BJ (cell line): ENCODE measurements at regions not wholly inside any gene's neighbourhood (a gene's known extent, or its start where the extent isn't known, plus 50 kb on each side); places are given as distances from the start of the nearest gene placed in this dataset.

Source experiments
- CTCF ChIA-PET: fragments of 350-600 bp; formaldehyde crosslinking; extraction: SDS; loops from one replicate; lab custom pipeline; 2021; ENCODE audit warnings: antibody characterized with exemption, inconsistent platforms; lab: Yijun Ruan, JAX
- POLR2A ChIA-PET: fragments of 300-600 bp; sonication (Branson Sonifier 250); formaldehyde crosslinking; extraction: SDS; loops from one replicate; lab custom pipeline; 2021; ENCODE audit warnings: antibody characterized with exemption; lab: Charles Lee
- DNase-seq: peaks from one replicate; pipeline ENCODE4 v3.0.0-alpha.2; 2011; ENCODE audit warnings: low read depth
- H3K27me3 ChIP-seq: 2 replicates; pipeline ENCODE4 v1.6.0; 2011; ENCODE audit warnings: low read length; ENCODE audit not compliant: control insufficient read depth, insufficient read depth
- H3K36me3 ChIP-seq: 2 replicates; pipeline ENCODE4 v1.5.1; 2011; ENCODE audit warnings: low read length; ENCODE audit not compliant: control insufficient read depth, insufficient read depth
- H3K4me3 ChIP-seq: 2 replicates; pipeline ENCODE4 v1.5.1; 2011; ENCODE audit warnings: low read depth, mild to moderate bottlenecking, control low read depth, low read length
- TF ChIP-seq, protein P1 (sequence below): IDR thresholded peaks from 2 replicates; pipeline ENCODE4 v1.5.1; 2011; ENCODE audit warnings: low read depth, mild to moderate bottlenecking, control low read depth, inconsistent platforms, low read length, moderate library complexity; ENCODE audit not compliant: insufficient read depth

- no peaks in the 10 kb centered on the region for H3K27me3 ChIP-seq
- no peak overlapping the region for H3K4me3 ChIP-seq
- ChIA-PET CTCF (no interaction called here), POLR2A (no interaction called here)
- DNase-seq: no peak
- TF ChIP-seq, protein P1, sequence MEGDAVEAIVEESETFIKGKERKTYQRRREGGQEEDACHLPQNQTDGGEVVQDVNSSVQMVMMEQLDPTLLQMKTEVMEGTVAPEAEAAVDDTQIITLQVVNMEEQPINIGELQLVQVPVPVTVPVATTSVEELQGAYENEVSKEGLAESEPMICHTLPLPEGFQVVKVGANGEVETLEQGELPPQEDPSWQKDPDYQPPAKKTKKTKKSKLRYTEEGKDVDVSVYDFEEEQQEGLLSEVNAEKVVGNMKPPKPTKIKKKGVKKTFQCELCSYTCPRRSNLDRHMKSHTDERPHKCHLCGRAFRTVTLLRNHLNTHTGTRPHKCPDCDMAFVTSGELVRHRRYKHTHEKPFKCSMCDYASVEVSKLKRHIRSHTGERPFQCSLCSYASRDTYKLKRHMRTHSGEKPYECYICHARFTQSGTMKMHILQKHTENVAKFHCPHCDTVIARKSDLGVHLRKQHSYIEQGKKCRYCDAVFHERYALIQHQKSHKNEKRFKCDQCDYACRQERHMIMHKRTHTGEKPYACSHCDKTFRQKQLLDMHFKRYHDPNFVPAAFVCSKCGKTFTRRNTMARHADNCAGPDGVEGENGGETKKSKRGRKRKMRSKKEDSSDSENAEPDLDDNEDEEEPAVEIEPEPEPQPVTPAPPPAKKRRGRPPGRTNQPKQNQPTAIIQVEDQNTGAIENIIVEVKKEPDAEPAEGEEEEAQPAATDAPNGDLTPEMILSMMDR: no peak
- H3K36me3 ChIP-seq: no peaks in the 10 kb centered on the region
These were observed 934.4 kb upstream of the LRRN3 start for GRCh38 chr7:110156511-110156910.

- Histone ChIP-seq H3K4me3 (no peak overlapping the region), H3K27me3 (no peaks in the 10 kb centered on the region), H3K36me3 (no peaks in the 10 kb centered on the region)
- POLR2A ChIA-PET: no interaction called here
- CTCF ChIA-PET: no interaction called here
- no peak for DNase-seq
- TF ChIP-seq, protein P1: no peak
These were observed 933.1 kb upstream of the LRRN3 start for GRCh38 chr7:110157631-110158362.

GRCh38 chr7:110168010-110168409, 922.9 kb upstream of the LRRN3 start:
- no peak for DNase-seq
- no peak overlapping the region for H3K4me3 ChIP-seq
- no peaks in the 10 kb centered on the region for H3K36me3 ChIP-seq
- POLR2A ChIA-PET: no interaction called here
- H3K27me3 ChIP-seq: no peaks in the 10 kb centered on the region
- CTCF ChIA-PET: no interaction called here
- TF ChIP-seq, protein P1: no peak

DNA sequence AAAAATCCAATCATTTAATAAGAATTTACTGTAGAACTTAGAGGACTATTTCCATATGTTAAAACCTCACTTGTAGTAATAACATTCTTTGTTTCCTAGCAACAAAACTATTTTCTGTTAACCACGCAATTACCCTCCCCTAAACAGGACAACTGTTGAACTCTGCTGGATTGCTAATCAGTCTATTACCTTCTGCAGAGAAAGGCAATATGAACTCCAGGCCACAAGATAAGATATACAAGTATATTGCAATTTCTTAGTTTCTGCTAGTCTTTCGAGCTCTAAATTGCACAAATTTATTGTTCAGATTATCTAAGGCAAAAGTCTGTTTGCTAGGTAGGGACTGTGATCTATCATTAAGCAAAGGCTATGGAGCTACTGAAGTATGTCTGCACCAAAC, 920.1 kb upstream of the LRRN3 start:
- ChIA-PET POLR2A (no interaction called here), CTCF (no interaction called here)
- Histone ChIP-seq H3K4me3 (no peak overlapping the region), H3K36me3 (no peaks in the 10 kb centered on the region), H3K27me3 (no peaks in the 10 kb centered on the region)
- TF ChIP-seq, protein P1: no peak
- peak; percentile 3 for DNase-seq

- CTCF ChIA-PET: no interaction called here
- no peak for DNase-seq
- POLR2A ChIA-PET: no interaction called here
- H3K36me3 ChIP-seq: no peaks in the 10 kb centered on the region
- TF ChIP-seq, protein P1: no peak
- H3K27me3 ChIP-seq: no peaks in the 10 kb centered on the region
- H3K4me3 ChIP-seq: no peak overlapping the region
These were observed 913.5 kb upstream of the LRRN3 start for GRCh38 chr7:110177463-110177862.
